ENCODE measurements at regions not wholly inside any gene's neighbourhood (a gene's known extent, or its start where the extent isn't known, plus 50 kb on each side); places are given as distances from the start of the nearest gene placed in this dataset.

DNA sequence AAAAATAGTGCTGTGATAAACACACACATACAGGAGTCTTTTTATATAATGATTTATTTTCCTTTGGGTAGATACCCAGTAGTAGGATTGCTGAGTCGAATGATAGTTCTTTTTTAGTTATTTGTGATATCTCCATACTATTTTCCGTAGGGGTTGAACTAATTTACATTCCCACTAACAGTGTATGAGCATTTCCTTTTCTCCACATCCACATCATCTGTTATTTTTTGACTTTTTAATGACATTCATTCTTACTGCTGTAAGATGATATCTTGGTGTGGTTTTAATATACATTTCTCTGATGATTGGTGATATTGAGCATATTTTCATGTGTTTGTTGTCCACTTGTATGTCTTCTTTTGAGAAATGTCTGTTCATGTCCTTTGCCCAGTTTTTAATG lies 78.3 kb downstream of the NIBAN1 start:
- SMC1A ChIA-PET (ENCODE audit: uncharacterized antibody, unreplicated experiment): no interaction called here
- H3K27me3 ChIP-seq (replicated peaks in 1 of 2; ENCODE audit: control insufficient read depth in 2 of 2, insufficient read depth in 2 of 2, low read length in 1 of 2): no peaks in the 10 kb centered on the region
- in situ Hi-C loops (cut with MboI): no loop called here

DNA sequence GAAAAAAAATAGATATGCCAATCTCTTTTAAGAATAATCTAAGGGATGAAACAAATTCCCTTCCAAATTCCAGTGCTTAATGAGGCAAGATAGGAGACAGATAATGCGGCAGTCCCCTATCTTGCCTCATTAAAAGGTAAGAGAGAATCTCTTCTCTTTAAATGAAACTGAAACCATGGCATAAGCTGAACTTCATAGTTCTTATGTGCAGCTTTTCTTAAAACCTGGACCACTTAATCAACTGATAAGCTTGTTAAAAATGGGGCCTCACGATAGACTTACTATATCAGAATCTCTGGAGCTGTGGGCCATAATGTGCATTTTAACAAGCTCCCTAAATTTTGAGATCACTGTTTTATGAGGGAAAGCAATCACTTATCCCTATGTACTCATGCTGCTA lies 79.2 kb downstream of the NIBAN1 start:
- Histone ChIP-seq H3K36me3 (ENCODE audit: control insufficient read depth in 2 of 2, insufficient read depth in 2 of 2, low read length in 1 of 2) (no peaks in the 10 kb centered on the region), H2AFZ (ENCODE audit: control insufficient read depth, low read depth, low read length) (no peak overlapping the region), H3K9ac (ENCODE audit: control insufficient read depth, insufficient read depth, low read length) (no peak overlapping the region), H3K4me2 (ENCODE audit: control insufficient read depth, insufficient read depth) (no peak overlapping the region), H3K4me1 (ENCODE audit: control insufficient read depth, insufficient read depth, low read length) (peaks cover 12% of the 10 kb centered on the region), H3K27ac (ENCODE audit: control insufficient read depth, insufficient read depth) (no peak overlapping the region), H4K20me1 (ENCODE audit: control insufficient read depth, insufficient read depth) (no peaks in the 10 kb centered on the region), H3K9me3 (replicated peaks; ENCODE audit: control insufficient read depth, insufficient read depth, low read length) (no peaks in the 10 kb centered on the region), H3K27me3 (replicated peaks in 1 of 2; ENCODE audit: control insufficient read depth in 2 of 2, insufficient read depth in 2 of 2, low read length in 1 of 2) (no peaks in the 10 kb centered on the region), H3K4me3 (no peak overlapping the region), H3K79me2 (ENCODE audit: control insufficient read depth, insufficient read depth, low read length) (no peaks in the 10 kb centered on the region)
- 98% methylated on average over 2 of the region's 2 CpGs for WGBS (ENCODE audit: insufficient coverage, insufficient replicate concordance, low lambda C conversion rate, missing lambda C conversion rate)
- no peak for DNase-seq (ENCODE audit: low read depth, low spot score)
- ChIA-PET CTCF (interaction anchor here (0.9 to 1.3 kb wide), 2 partner anchors 23 to 84 kb away, joined by 3 read pairs; no protein-coding TSS in a partner anchor), POLR2A (no interaction called here), RAD21 (ENCODE audit: unreplicated experiment) (no interaction called here), SMC1A (ENCODE audit: uncharacterized antibody, unreplicated experiment) (interaction anchor here (0.7 to 4.4 kb wide), 8 partner anchors 8 to 833 kb away, joined by 3 to 24 read pairs (median 5); no protein-coding TSS in a partner anchor)
- in situ Hi-C loops (cut with MboI) (no loop called here), intact Hi-C loops (cut with micrococcal nuclease; ENCODE audit: unreplicated experiment) (no loop called here)
- no peak for ATAC-seq
- no TSS peak for BruUV-seq (replicated peaks)
- FAIRE-seq: no peak
- TF ChIP-seq POLR2AphosphoS2 (IDR thresholded peaks at IDR 0.05; ENCODE audit: low read depth, low read length): no peak
- TF ChIP-seq JUND (IDR thresholded peaks at IDR 0.05; ENCODE audit: low read depth, low read length): no peak
- TF ChIP-seq MYB (IDR thresholded peaks at IDR 0.05; ENCODE audit: borderline replicate concordance, low read depth, low read length): no peak
- TF ChIP-seq, protein P1, sequence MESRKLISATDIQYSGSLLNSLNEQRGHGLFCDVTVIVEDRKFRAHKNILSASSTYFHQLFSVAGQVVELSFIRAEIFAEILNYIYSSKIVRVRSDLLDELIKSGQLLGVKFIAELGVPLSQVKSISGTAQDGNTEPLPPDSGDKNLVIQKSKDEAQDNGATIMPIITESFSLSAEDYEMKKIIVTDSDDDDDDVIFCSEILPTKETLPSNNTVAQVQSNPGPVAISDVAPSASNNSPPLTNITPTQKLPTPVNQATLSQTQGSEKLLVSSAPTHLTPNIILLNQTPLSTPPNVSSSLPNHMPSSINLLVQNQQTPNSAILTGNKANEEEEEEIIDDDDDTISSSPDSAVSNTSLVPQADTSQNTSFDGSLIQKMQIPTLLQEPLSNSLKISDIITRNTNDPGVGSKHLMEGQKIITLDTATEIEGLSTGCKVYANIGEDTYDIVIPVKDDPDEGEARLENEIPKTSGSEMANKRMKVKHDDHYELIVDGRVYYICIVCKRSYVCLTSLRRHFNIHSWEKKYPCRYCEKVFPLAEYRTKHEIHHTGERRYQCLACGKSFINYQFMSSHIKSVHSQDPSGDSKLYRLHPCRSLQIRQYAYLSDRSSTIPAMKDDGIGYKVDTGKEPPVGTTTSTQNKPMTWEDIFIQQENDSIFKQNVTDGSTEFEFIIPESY (IDR thresholded peaks at IDR 0.05): no peak
- TF ChIP-seq, protein P2, sequence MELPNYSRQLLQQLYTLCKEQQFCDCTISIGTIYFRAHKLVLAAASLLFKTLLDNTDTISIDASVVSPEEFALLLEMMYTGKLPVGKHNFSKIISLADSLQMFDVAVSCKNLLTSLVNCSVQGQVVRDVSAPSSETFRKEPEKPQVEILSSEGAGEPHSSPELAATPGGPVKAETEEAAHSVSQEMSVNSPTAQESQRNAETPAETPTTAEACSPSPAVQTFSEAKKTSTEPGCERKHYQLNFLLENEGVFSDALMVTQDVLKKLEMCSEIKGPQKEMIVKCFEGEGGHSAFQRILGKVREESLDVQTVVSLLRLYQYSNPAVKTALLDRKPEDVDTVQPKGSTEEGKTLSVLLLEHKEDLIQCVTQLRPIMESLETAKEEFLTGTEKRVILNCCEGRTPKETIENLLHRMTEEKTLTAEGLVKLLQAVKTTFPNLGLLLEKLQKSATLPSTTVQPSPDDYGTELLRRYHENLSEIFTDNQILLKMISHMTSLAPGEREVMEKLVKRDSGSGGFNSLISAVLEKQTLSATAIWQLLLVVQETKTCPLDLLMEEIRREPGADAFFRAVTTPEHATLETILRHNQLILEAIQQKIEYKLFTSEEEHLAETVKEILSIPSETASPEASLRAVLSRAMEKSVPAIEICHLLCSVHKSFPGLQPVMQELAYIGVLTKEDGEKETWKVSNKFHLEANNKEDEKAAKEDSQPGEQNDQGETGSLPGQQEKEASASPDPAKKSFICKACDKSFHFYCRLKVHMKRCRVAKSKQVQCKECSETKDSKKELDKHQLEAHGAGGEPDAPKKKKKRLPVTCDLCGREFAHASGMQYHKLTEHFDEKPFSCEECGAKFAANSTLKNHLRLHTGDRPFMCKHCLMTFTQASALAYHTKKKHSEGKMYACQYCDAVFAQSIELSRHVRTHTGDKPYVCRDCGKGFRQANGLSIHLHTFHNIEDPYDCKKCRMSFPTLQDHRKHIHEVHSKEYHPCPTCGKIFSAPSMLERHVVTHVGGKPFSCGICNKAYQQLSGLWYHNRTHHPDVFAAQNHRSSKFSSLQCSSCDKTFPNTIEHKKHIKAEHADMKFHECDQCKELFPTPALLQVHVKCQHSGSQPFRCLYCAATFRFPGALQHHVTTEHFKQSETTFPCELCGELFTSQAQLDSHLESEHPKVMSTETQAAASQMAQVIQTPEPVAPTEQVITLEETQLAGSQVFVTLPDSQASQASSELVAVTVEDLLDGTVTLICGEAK (IDR thresholded peaks at IDR 0.05; ENCODE audit: borderline replicate concordance): no peak
- TF ChIP-seq SMAD1 (IDR thresholded peaks at IDR 0.05; ENCODE audit: low read depth, partially characterized antibody): no peak

More for the DNA sequence above, 78.3 kb downstream of the NIBAN1 start:
- H3K4me1 ChIP-seq (ENCODE audit: control insufficient read depth, insufficient read depth, low read length): peaks cover 12% of the 10 kb centered on the region
- WGBS (ENCODE audit: insufficient coverage, insufficient replicate concordance, low lambda C conversion rate, missing lambda C conversion rate): 82% methylated on average over 2 of the region's 2 CpGs
- TF ChIP-seq YY1 (IDR thresholded peaks at IDR 0.05; ENCODE audit: low read depth, low read length): no peak
- no peak for TF ChIP-seq HDAC2 (IDR thresholded peaks at IDR 0.05)
- TF ChIP-seq CBFB (IDR thresholded peaks at IDR 0.05; ENCODE audit: low read depth): no peak
- TF ChIP-seq SREBF2 (IDR thresholded peaks at IDR 0.05; ENCODE audit: low read length): no peak
- TF ChIP-seq SMAD5 (IDR thresholded peaks at IDR 0.05; ENCODE audit: low read depth): no peak
- no peak for TF ChIP-seq JUNB (IDR thresholded peaks at IDR 0.05)
- TF ChIP-seq IKZF2 (IDR thresholded peaks at IDR 0.05): no peak
- TF ChIP-seq MYC (IDR thresholded peaks at IDR 0.05; ENCODE audit: insufficient read depth, insufficient read length, insufficient replicate concordance, low read length, severe bottlenecking): no peak
- ChIA-PET CTCF (no interaction called here), POLR2A (no interaction called here), RAD21 (ENCODE audit: unreplicated experiment) (no interaction called here)
- H3K27ac ChIP-seq (ENCODE audit: control insufficient read depth, insufficient read depth): no peak overlapping the region
- no peaks in the 10 kb centered on the region for H4K20me1 ChIP-seq (ENCODE audit: control insufficient read depth, insufficient read depth)
- DNase-seq (ENCODE audit: low read depth, low spot score) (no peak), ATAC-seq (no peak), FAIRE-seq (no peak)
- H2AFZ ChIP-seq (ENCODE audit: control insufficient read depth, low read depth, low read length): no peak overlapping the region
- no peaks in the 10 kb centered on the region for H3K9me3 ChIP-seq (replicated peaks; ENCODE audit: control insufficient read depth, insufficient read depth, low read length)
- no peak overlapping the region for H3K9ac ChIP-seq (ENCODE audit: control insufficient read depth, insufficient read depth, low read length)
- H3K4me3 ChIP-seq: no peak overlapping the region
- H3K4me2 ChIP-seq (ENCODE audit: control insufficient read depth, insufficient read depth): no peak overlapping the region
- H3K36me3 ChIP-seq (ENCODE audit: control insufficient read depth in 2 of 2, insufficient read depth in 2 of 2, low read length in 1 of 2): no peaks in the 10 kb centered on the region
- intact Hi-C loops (cut with micrococcal nuclease; ENCODE audit: unreplicated experiment): no loop called here
- no peaks in the 10 kb centered on the region for H3K79me2 ChIP-seq (ENCODE audit: control insufficient read depth, insufficient read depth, low read length)
- BruUV-seq (replicated peaks): no TSS peak

Measured in GM12878 (cell line).